GM21717 (cell line): ENCODE measurements at regions not wholly inside any gene's neighbourhood (a gene's known extent, or its start where the extent isn't known, plus 50 kb on each side); places are given as distances from the start of the nearest gene placed in this dataset.

Experiments used
- ATAC-seq: cut with Tn5 transposase; IDR thresholded peaks from one replicate; pipeline ENCODE4 v1.9.1; 2021; ENCODE audit warnings: mild to moderate bottlenecking, moderate library complexity; ENCODE audit not compliant: unreplicated experiment

GRCh38 chr9:105912157-105912862, 218.0 kb downstream of the TMEM38B start:
- no peak for ATAC-seq

- no peak for ATAC-seq
Measured at GRCh38 chr9:105912863-105913516, 218.6 kb downstream of the TMEM38B start.

- ATAC-seq, result no peak
Measured at GRCh38 chr9:105921057-105921726, 226.9 kb downstream of the TMEM38B start.

GRCh38 chr9:105928416-105928815, 234.1 kb downstream of the TMEM38B start:
- no peak for ATAC-seq

GRCh38 chr9:105930011-105930627, 235.8 kb downstream of the TMEM38B start:
- ATAC-seq, result no peak

- no peak for ATAC-seq
Measured at GRCh38 chr9:105932276-105932675, 237.9 kb downstream of the TMEM38B start.

- ATAC-seq, result no peak
Measured at GRCh38 chr9:105950448-105950847, 256.1 kb downstream of the TMEM38B start.

- no peak for ATAC-seq
Measured at GRCh38 chr9:105950894-105951293, 256.6 kb downstream of the TMEM38B start.

GRCh38 chr9:105954517-105954916, 260.2 kb downstream of the TMEM38B start:
- no peak for ATAC-seq

- no peak for ATAC-seq
Measured at GRCh38 chr9:105957830-105958229, 263.5 kb downstream of the TMEM38B start.

- no peak for ATAC-seq
Measured at GRCh38 chr9:105958587-105958986, 264.2 kb downstream of the TMEM38B start.

- no peak for ATAC-seq
Measured at GRCh38 chr9:105959531-105959930, 265.2 kb downstream of the TMEM38B start.

GRCh38 chr9:105963343-105964099, 269.2 kb downstream of the TMEM38B start:
- ATAC-seq, result no peak

GRCh38 chr9:105964156-105964555, 269.8 kb downstream of the TMEM38B start:
- no peak for ATAC-seq

GRCh38 chr9:105966834-105967233, 272.5 kb downstream of the TMEM38B start:
- no peak for ATAC-seq

GRCh38 chr9:105967248-105967647, 272.9 kb downstream of the TMEM38B start:
- ATAC-seq, result no peak

GRCh38 chr9:105967797-105968196, 273.5 kb downstream of the TMEM38B start:
- ATAC-seq, result no peak

- no peak for ATAC-seq
Measured at GRCh38 chr9:105968811-105969466, 274.6 kb downstream of the TMEM38B start.

GRCh38 chr9:105969636-105970035, 275.3 kb downstream of the TMEM38B start:
- ATAC-seq, result no peak

GRCh38 chr9:105971986-105972385, 277.6 kb downstream of the TMEM38B start:
- ATAC-seq, result no peak
